SKM-1 (cell line): ENCODE measurements at regions not wholly inside any gene's neighbourhood (a gene's known extent, or its start where the extent isn't known, plus 50 kb on each side); places are given as distances from the start of the nearest gene placed in this dataset.
A peak's percentile ranks its signal among the peaks of the same experiment; 100 is the strongest.
"Not testable (repeated sequence)": the region's sequence is repeated elsewhere in the genome, so short reads cannot be mapped to it uniquely, and the experiment has no call there.

Source experiments
- DNase-seq: peaks from one replicate; lab custom pipeline; 2025; ENCODE audit not compliant: unreplicated experiment; lab: John Stamatoyannopoulos, UW

- DNase-seq: peak; percentile 16
Observed at GRCh38 chr6:8181160-8181881, 79.0 kb upstream of the EEF1E1 start.

DNA sequence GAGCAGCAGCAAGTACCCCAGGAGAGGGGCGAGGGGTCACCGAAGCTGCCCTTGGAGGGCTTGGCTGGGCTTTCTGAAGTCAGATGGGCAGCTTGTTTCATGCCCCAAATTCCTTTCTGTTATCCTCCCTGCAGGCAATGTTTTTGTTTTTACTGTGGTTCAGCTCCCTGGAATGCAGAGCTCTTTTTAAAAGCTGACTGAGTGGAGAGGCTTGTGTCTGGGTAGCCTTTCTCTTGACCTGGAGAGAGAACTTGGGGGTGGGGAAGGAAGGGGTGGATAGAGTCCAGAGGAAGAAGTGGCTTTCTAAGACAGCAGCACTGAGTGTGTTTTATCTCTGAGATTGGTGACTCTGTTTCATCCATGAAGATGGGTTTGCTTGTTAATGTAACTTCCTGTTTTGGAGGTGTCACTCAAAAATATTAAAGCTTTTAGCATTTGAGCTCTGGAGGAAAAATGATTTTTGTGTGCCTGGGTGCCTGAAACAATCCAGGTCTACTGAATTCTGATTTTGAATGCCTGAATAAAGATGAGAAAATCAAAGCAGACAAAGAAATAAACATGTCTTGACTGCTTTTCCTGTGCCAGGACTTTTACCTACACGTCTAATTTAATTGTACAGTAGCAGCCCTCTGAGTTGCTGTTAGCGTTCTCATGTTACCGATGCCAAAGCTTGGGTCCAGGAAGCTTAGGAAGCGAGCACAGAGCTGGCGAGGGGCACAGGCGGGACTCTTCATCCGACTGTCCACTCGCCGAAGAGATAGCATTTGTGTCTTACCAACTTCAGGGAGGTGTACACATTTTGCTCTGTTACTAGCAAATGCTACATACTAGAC is 78.2 kb upstream of the EEF1E1 start:
- DNase-seq: no peak

GRCh38 chr6:8177721-8178120 is 75.4 kb upstream of the EEF1E1 start:
- no peak for DNase-seq

DNA sequence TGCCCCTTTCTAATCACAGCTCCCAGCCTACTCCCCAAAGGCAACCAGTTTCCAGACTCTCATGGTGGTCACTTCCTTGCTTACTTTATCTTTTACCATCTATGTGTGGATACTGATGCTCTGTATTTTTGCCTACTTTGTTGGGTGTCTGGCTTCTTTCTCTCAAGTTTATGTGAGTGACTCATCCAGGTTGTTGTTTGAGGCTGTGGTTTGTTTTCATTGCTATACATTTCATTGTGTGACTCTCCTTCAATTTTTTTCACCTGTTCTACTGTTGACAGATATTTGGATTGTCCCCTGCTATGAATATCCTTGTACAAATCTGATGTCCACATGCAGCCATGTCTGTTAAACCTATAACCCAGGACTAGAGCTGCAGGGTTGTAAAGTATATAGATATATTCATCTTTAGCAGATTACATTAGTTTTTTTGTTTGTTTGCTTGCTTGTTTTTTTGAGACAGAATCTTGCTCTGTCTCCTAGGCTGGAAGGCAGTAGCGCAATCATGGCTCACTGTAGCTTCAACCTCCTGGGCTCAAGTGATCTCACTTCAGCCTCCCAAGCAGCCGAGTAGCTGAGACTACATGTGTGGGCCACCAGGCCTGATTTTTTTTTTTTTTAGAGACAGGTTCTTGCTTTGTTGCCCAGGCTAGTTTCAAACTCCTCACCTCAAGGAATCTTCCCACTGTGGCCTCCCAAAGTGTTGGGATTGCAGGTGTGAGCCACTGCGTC is 72.9 kb upstream of the EEF1E1 start:
- no peak for DNase-seq

DNA sequence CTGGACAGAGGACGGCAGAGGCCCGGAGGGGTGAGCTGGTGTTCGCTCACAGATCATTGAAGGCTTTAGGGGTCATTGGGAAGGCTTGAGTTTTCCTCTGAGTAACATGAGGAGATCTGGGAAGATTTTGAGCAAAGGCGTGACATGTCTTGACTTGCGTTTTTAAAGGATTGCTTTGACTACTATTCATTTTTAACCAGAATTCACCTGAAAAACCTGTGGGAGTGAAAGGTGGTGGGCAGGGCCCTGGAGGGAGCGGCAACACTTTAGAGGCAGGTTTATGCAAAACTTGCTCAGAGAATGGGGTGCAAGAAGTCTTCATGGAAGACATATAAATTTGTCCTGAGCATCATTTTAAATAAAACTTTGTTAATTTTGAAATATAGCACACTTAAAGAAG is 72.2 kb upstream of the EEF1E1 start:
- DNase-seq: no peak

- no peak for DNase-seq
Observed at GRCh38 chr6:8172530-8172929, 70.2 kb upstream of the EEF1E1 start.

GRCh38 chr6:8170754-8171153 is 68.4 kb upstream of the EEF1E1 start:
- DNase-seq: no peak

DNA sequence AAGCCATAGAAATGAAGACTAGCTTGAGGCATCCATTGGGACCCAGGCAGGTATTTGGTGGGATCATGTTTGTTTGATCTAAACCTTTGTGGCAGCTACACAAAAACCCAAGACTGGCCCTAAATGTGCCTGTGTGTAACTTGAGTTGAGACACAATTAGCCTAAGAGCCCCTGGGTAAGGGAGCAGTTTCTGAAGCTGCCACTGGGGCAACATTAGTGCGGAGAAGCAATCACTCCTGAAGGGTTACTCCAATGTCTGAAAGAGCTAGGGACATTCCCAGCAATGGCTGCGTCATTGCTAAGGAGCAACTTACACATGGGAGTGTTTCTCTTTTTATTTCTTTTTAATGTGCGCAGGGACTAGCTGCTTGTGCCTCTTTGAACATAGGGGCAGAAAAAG is 67.9 kb upstream of the EEF1E1 start:
- DNase-seq: no peak

- DNase-seq: no peak
Observed at GRCh38 chr6:8166156-8166555, 63.8 kb upstream of the EEF1E1 start.

GRCh38 chr6:8165008-8165407 is 62.7 kb upstream of the EEF1E1 start:
- not testable (repeated sequence) for DNase-seq

DNA sequence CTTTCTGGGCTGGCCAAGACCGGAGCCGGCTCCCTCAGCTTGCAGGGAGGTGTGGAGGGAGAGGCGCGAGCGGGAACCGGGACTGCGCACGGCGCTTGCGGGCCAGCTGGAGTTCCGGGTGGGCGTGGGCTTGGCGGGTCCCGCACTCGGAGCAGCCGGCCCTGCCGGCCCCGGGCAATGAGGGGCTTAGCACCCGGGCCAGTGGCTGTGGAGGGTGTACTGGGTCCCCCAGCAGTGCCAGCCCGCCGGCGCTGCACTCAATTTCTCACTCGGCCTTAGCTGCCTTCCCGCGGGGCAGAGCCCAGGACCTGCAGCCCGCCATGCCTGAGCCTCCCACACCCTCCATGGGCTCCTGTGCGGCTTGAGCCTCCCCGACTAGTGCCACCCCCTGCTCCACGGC is 61.9 kb upstream of the EEF1E1 start:
- DNase-seq: not testable (repeated sequence)

DNA sequence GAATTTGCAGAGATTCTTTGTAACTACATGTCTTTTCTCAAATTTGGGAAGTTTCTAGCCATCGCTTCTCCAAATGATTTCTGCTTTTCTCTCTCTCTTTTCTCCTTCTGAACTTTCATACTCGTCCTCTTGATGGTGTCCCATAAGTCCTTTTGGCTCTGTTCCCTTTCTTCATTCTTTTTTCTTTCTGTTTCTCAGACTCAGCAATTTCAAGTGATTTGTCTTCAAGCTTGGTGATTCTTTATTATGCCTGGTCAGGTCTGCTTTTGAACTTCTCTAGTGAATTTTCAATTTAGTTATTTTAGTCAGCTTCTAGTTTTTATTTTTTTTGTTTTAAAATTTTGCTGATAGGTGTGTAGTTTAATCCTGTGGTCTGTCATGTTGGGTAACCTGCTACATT is 57.6 kb upstream of the EEF1E1 start:
- DNase-seq: no peak

DNA sequence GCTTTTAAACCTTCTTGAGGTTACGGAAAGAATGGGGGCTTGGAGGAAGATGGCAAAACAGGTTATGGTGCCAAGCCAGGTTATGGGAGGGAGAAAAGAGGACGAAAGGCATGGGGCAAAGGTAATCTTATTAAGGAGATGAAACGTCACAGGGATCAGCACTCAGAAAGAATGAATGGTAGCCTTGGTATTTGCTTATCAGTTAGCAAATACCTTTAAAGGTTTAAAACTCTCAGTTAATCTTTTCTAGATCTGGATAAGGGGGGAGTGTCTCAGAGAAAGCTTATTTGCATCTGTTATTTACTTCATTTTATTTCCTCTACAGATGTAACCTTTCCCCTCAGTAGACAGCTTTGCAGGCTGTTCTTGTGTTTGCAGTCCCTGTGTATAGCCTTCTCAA is 55.5 kb upstream of the EEF1E1 start:
- DNase-seq: no peak

- no peak for DNase-seq
Observed at GRCh38 chr6:8155259-8156012, 53.1 kb upstream of the EEF1E1 start.
